Caki2 (cell line): ENCODE measurements at regions not wholly inside any gene's neighbourhood (a gene's known extent, or its start where the extent isn't known, plus 50 kb on each side); places are given as distances from the start of the nearest gene placed in this dataset.
A peak's percentile ranks its signal among the peaks of the same experiment; 100 is the strongest.

ENCODE experiments used
- DNase-seq: peaks from one replicate; pipeline ENCODE4 v3.0.0-alpha.2; 2015; ENCODE audit warnings: low read depth
- in situ Hi-C: cut with HindIII; loops from 2 replicates; pipeline ENCODE4 v1.10.0; 2016; ENCODE audit warnings: low sequenced_read_pairs, low pct_unique_long_range_greater_than_20kb, mixed read lengths

- in situ Hi-C loops: no loop called here
- no peak for DNase-seq
These were observed 260.2 kb downstream of the RERGL start for GRCh38 chr12:17829813-17830212.

GRCh38 chr12:17818931-17819330, 271.1 kb downstream of the RERGL start:
- in situ Hi-C loops: no loop called here

GRCh38 chr12:17810399-17810798, 279.6 kb downstream of the RERGL start:
- DNase-seq: no peak
- in situ Hi-C loops: no loop called here

More at GRCh38 chr12:17818931-17819330, 271.1 kb downstream of the RERGL start:
- DNase-seq: no peak

GRCh38 chr12:17809206-17809605, 280.8 kb downstream of the RERGL start:
- in situ Hi-C loops: no loop called here
- no peak for DNase-seq

- peak; percentile 77 for DNase-seq
- in situ Hi-C loops: no loop called here
These were observed 287.0 kb downstream of the RERGL start for GRCh38 chr12:17802657-17803641.

GRCh38 chr12:17793854-17794253, 296.1 kb downstream of the RERGL start:
- no peak for DNase-seq
- in situ Hi-C loops: no loop called here

GRCh38 chr12:17778242-17778641, 311.8 kb downstream of the RERGL start:
- in situ Hi-C loops: no loop called here
- no peak for DNase-seq

GRCh38 chr12:17763366-17763765, 326.6 kb downstream of the RERGL start:
- DNase-seq: no peak
- in situ Hi-C loops: no loop called here

GRCh38 chr12:17759982-17760381, 330.0 kb downstream of the RERGL start:
- no peak for DNase-seq
- in situ Hi-C loops: no loop called here
